GM10266 (cell line): ENCODE measurements at regions not wholly inside any gene's neighbourhood (a gene's known extent, or its start where the extent isn't known, plus 50 kb on each side); places are given as distances from the start of the nearest gene placed in this dataset.
"Not testable (repeated sequence)": the region's sequence is repeated elsewhere in the genome, so short reads cannot be mapped to it uniquely, and the experiment has no call there.

ENCODE experiments used
- DNase-seq: peaks from one replicate; pipeline ENCODE4 v3.0.0; 2012; ENCODE audit errors: extremely low spot score
- TF ChIP-seq, protein P1 (sequence below): IDR thresholded peaks from 2 replicates; pipeline ENCODE4 v1.5.1; 2012; ENCODE audit warnings: mild to moderate bottlenecking, low read depth; ENCODE audit not compliant: control insufficient read depth, insufficient read depth; ENCODE audit errors: missing control alignments

DNA sequence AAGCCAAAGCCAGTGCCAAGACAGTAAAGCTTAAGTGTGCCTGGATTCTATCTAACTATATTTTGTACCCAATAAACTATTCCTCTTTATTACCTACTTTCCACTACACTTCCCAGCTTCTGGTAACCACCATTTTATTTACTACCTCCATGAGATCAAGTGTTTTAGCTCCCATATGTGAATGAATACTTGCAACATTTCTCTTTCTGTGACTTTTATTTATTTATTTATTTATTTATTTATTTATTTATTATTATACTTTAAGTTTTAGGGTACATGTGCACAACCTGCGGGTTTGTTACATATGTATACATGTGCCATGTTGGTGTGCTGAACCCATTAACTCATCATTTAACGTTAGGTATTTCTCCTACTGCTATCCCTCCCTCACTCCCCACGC, 582.1 kb downstream of the AMY1C start:
- TF ChIP-seq, protein P1, sequence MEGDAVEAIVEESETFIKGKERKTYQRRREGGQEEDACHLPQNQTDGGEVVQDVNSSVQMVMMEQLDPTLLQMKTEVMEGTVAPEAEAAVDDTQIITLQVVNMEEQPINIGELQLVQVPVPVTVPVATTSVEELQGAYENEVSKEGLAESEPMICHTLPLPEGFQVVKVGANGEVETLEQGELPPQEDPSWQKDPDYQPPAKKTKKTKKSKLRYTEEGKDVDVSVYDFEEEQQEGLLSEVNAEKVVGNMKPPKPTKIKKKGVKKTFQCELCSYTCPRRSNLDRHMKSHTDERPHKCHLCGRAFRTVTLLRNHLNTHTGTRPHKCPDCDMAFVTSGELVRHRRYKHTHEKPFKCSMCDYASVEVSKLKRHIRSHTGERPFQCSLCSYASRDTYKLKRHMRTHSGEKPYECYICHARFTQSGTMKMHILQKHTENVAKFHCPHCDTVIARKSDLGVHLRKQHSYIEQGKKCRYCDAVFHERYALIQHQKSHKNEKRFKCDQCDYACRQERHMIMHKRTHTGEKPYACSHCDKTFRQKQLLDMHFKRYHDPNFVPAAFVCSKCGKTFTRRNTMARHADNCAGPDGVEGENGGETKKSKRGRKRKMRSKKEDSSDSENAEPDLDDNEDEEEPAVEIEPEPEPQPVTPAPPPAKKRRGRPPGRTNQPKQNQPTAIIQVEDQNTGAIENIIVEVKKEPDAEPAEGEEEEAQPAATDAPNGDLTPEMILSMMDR, result no peak
- no peak for DNase-seq

DNA sequence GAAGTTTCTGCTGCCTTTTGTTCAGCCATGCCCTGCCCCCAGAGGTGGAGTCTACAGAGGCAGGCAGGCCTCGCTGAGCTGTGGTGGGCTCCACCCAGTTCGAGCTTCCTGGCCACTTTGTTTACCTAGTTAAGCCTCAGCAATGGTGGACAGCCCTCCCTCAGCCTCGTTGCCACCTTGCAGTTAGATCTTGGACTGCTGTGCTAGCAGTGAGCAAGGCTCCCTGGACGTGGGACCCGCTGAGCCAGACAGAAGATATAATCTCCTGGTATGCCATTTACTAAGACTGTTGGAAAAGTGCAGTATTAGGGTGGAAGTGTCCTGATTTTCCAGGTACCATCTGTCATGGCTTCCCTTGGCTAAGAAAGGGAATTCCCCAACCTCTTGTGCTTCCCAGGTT, 588.2 kb downstream of the AMY1C start:
- not testable (repeated sequence) for DNase-seq

DNA sequence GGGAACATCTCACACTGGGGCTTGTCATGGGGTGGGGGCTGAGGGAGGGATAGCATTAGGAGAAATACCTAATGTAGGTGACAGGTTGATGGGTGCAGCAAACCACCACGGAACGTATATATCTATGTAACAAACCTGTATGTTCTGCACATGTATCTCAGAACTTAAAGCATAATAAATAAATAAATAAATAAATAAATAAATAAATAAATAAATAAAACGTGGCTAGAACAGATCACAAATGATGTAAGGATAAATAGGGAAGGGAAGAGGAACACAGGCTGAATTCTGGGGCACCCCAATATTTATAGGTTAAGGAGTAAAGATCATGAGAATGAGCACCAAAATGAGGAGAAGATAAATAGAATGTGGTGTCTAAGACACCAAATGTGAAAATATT, 592.2 kb downstream of the AMY1C start:
- TF ChIP-seq, protein P1, result no peak
- DNase-seq, result no peak

DNA sequence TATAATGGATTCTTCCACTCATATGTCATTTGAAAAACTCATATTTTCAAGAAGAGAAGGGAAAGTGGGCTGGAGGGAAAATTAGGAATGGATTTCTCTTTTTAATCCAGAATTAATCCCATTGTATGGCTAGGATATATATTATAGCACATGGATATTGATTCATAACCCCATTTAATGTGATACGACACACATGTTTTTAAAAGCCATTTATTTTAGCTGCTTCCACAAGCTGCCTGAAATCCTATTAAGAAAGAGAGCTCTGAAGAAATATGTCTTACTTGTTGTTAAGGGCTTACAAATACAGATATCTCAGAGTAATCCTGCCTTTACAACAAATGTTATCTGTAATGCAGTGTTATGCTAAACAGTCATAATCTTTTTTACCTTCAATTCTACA, 598.6 kb downstream of the AMY1C start:
- TF ChIP-seq, protein P1, result no peak
- DNase-seq, result no peak

DNA sequence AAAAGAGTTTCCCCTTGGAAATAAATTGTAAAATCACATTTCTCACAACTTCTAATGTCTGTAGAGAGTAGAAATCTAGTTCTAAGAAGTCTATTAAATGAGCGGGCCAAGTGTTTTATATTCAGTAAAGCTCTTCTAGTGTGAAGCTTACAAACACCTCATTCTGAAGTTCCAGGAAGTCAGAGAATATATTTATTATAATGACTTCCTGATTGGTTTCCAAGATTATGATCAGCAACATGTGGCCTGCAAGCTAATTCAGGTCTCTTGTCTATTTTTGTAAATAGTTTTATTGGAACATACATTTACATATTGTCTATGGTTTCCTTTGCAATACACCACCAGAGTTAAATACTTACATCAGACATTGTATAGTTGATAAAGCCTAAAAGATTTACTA, 603.9 kb downstream of the AMY1C start:
- TF ChIP-seq, protein P1, result no peak
- no peak for DNase-seq

DNA sequence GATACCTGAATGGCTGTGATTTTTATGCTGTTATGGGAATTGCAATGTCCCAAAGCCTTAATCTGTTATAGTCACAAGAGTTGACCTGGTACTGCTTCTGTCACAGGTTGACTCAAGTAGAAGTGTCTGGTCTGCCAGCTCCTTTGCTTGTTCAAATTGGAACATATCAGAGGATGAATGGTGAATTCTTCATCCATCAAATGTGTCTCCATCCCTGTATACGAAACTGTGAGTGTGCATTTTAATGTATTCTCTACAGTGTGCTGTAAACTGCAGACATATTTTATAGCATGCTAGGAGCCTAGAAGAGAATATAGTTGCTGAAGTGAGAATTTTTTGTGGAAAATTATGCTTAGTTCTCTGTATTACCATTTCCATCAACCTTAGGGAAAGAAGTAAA, 608.4 kb downstream of the AMY1C start:
- TF ChIP-seq, protein P1, result no peak
- no peak for DNase-seq

DNA sequence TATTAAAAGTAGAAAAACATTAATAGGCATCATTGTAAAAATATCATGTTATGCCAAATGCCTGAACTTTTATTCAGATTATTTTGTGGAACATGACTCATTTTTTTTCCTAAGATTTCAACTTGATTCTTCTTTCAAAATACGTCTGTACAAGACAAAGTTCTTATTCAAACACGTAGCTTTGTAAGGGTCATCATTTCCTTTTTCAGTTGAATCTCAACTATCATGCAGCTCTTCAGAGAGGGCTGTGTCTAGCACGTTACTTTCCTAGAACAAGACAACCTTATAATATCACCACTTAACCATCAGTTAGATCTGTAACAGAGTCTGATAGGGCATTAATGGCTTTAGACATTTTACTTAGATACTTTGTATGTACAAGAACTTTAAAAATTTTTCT, 608.9 kb downstream of the AMY1C start:
- TF ChIP-seq, protein P1, result no peak
- DNase-seq, result no peak

DNA sequence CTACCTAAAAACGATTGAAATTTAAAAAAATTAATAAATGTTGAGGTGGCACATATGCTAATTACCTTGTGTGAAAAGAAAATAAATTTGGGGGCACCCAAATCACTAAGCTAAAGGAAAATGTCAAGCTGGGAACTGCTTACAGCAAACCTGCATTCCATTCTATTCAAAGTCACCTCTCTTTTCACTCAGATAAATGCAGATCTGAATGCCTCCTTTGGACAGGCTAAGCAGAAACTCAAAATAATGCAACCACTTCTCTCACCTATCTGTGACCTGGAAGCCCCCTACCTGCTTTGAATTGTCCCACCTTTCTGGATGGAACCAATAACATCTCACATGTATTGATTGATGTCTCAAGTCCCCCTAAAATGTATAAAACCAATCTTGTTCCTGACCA, 628.7 kb downstream of the AMY1C start:
- no peak for DNase-seq
- TF ChIP-seq, protein P1, result no peak
